ENCODE measurements at regions not wholly inside any gene's neighbourhood (a gene's known extent, or its start where the extent isn't known, plus 50 kb on each side); places are given as distances from the start of the nearest gene placed in this dataset.

GRCh38 chr13:72507416-72508199 is 219.8 kb downstream of the MZT1 start:
- no peak for TF ChIP-seq EZH2 (IDR thresholded peaks at IDR 0.05; ENCODE audit: borderline replicate concordance, low read length)
- TF ChIP-seq CTCF (IDR thresholded peaks at IDR 0.05; ENCODE audit: low read length), result no peak

Data from OCI-LY1 (cell line).